H1 (cell line): ENCODE measurements at regions not wholly inside any gene's neighbourhood (a gene's known extent, or its start where the extent isn't known, plus 50 kb on each side); places are given as distances from the start of the nearest gene placed in this dataset.

Source experiments
- CTCF ChIA-PET: fragments of 300-600 bp; sonication (Branson Sonifier 250); formaldehyde crosslinking; loops from one replicate; lab custom pipeline; 2021; ENCODE audit not compliant: partially characterized antibody; lab: Charles Lee
- POLR2A ChIA-PET: fragments of 300-600 bp; sonication (Branson Sonifier 250); formaldehyde crosslinking; loops from one replicate; lab custom pipeline; 2021; ENCODE audit warnings: inconsistent platforms; ENCODE audit not compliant: partially characterized antibody; lab: Charles Lee
- DNase-seq, 2 experiments: peaks; one replicate each; pipeline versions ENCODE4 v3.0.0 to v3.0.0-alpha.2; 2010 to 2022; ENCODE audit warnings: low spot score in 2 of 2, low read depth in 1 of 2, mixed read lengths in 1 of 2
- FAIRE-seq: peaks from 2 replicates; lab custom pipeline; 2011; peaks lifted over from hg19 to GRCh38; lab: Jason Lieb, UNC
- H2AFZ ChIP-seq: 2 replicates; pipeline ENCODE4 v1.8.1; 2012; ENCODE audit warnings: low read length, inconsistent platforms
- H2AK5ac ChIP-seq: 2 replicates; pipeline ENCODE4 v1.6.1; 2013; ENCODE audit warnings: low read depth, low read length
- H2BK120ac ChIP-seq: replicated peaks from 2 replicates; pipeline ENCODE3; 2013; ENCODE audit warnings: low read depth, low read length, inconsistent platforms
- H2BK12ac ChIP-seq: 2 replicates; pipeline ENCODE4 v1.6.1; 2013; ENCODE audit warnings: low read depth, low read length
- H2BK15ac ChIP-seq: 2 replicates; pipeline ENCODE4 v1.6.1; 2013; ENCODE audit warnings: low read length
- H2BK20ac ChIP-seq: 2 replicates; pipeline ENCODE4 v1.6.1; 2013; ENCODE audit warnings: low read length
- H2BK5ac ChIP-seq: 2 replicates; pipeline ENCODE4 v1.6.1; 2013; ENCODE audit warnings: low read depth, low read length
- H3K14ac ChIP-seq: 2 replicates; pipeline ENCODE4 v1.6.1; 2013; ENCODE audit warnings: inconsistent platforms; ENCODE audit not compliant: insufficient read length
- H3K18ac ChIP-seq: 2 replicates; pipeline ENCODE4 v1.6.1; 2013; ENCODE audit warnings: low read length; ENCODE audit errors: extremely low read depth
- H3K23ac ChIP-seq: 2 replicates; pipeline ENCODE4 v1.6.1; 2013; ENCODE audit warnings: inconsistent platforms; ENCODE audit not compliant: insufficient read length
- H3K23me2 ChIP-seq: 2 replicates; pipeline ENCODE4 v1.6.1; 2013; ENCODE audit warnings: low read depth, low read length
- H3K27ac ChIP-seq: 2 replicates; pipeline ENCODE4 v1.6.1; 2011; ENCODE audit warnings: low read depth, low read length, inconsistent platforms
- H3K27me3 ChIP-seq, 4 experiments: replicated peaks in 1 of 4; 1 replicate in 1 of 4; 2 replicates in 3 of 4; pipeline versions ENCODE4 v1.6.1 to v1.8.1; 2011 to 2013; ENCODE audit warnings: low read length in 3 of 4, mild to moderate bottlenecking in 3 of 4, inconsistent platforms in 2 of 4, mixed read lengths in 2 of 4, moderate library complexity in 1 of 4; ENCODE audit not compliant: control insufficient read depth in 3 of 4, insufficient read depth in 3 of 4; ENCODE audit errors: extremely low read depth in 1 of 4
- H3K36me3 ChIP-seq, 4 experiments: 2 replicates each; pipeline versions ENCODE4 v1.6.1 to v1.8.1; 2011 to 2013; ENCODE audit warnings: mild to moderate bottlenecking in 4 of 4, low read length in 3 of 4, moderate library complexity in 2 of 4, control low read depth in 1 of 4, inconsistent platforms in 1 of 4; ENCODE audit not compliant: insufficient read depth in 4 of 4, control insufficient read depth in 2 of 4
- H3K4ac ChIP-seq: replicated peaks from 2 replicates; pipeline ENCODE3; 2013; ENCODE audit warnings: low read length, low read depth, mixed read lengths, inconsistent platforms; ENCODE audit not compliant: insufficient read length
- H3K4me1 ChIP-seq, 4 experiments: replicated peaks in 1 of 4; 1 replicate in 1 of 4; 2 replicates in 3 of 4; pipeline versions ENCODE4 v1.6.1 to v1.8.1; 2011 to 2013; ENCODE audit warnings: low read length in 3 of 4, inconsistent platforms in 2 of 4, mixed read lengths in 1 of 4; ENCODE audit not compliant: insufficient read depth in 4 of 4, control insufficient read depth in 3 of 4
- H3K4me2 ChIP-seq, 2 experiments: 2 replicates each; pipeline versions ENCODE4 v1.6.1 to v1.8.1; 2011 to 2013; ENCODE audit warnings: low read depth in 2 of 2, low read length in 2 of 2, control low read depth in 1 of 2, inconsistent platforms in 1 of 2, mild to moderate bottlenecking in 1 of 2; ENCODE audit not compliant: insufficient read depth in 1 of 2
- H3K4me3 ChIP-seq, 4 experiments: fragments of 200-600, 300-600 bp in 1 of 4; sonication (generic), shearing (Covaris generic), sonication (Bioruptor Twin) in 1 of 4; 2 replicates each; pipeline versions ENCODE4 v1.5.1 to v1.8.1; 2011 to 2016; ENCODE audit warnings: low read length in 4 of 4, low read depth in 3 of 4, control low read depth in 2 of 4, inconsistent platforms in 2 of 4, mild to moderate bottlenecking in 2 of 4, mixed read lengths in 1 of 4, moderate library complexity in 1 of 4; ENCODE audit not compliant: insufficient read depth in 2 of 4; ENCODE audit errors: extremely low read depth in 1 of 4
- H3K56ac ChIP-seq: replicated peaks from 2 replicates; pipeline ENCODE3; 2013; ENCODE audit warnings: low read depth, mild to moderate bottlenecking, mixed read lengths, low read length, inconsistent platforms; ENCODE audit not compliant: insufficient read length
- H3K79me1 ChIP-seq: 2 replicates; pipeline ENCODE4 v1.6.1; 2013; ENCODE audit warnings: low read depth, low read length, control low read depth
- H3K79me2 ChIP-seq, 2 experiments: 2 replicates each; pipeline versions ENCODE4 v1.6.1 to v1.8.1; 2012 to 2013; ENCODE audit warnings: low read length in 2 of 2, mild to moderate bottlenecking in 2 of 2, inconsistent platforms in 1 of 2; ENCODE audit not compliant: insufficient read depth in 2 of 2, control insufficient read depth in 1 of 2
- H3K9ac ChIP-seq, 4 experiments: replicated peaks in 1 of 4; 1 replicate in 1 of 4; 2 replicates in 3 of 4; pipeline versions ENCODE4 v1.6.1 to v1.8.1; 2011 to 2013; ENCODE audit warnings: low read depth in 3 of 4, low read length in 3 of 4, control low read depth in 2 of 4, mild to moderate bottlenecking in 2 of 4, moderate library complexity in 2 of 4, inconsistent platforms in 1 of 4; ENCODE audit errors: extremely low read depth in 1 of 4
- H3K9me3 ChIP-seq, 2 experiments: 2 replicates each; pipeline versions ENCODE4 v1.6.1 to v1.8.1; 2012 to 2013; ENCODE audit warnings: mild to moderate bottlenecking in 2 of 2, moderate library complexity in 2 of 2, control low read depth in 1 of 2, inconsistent platforms in 1 of 2, low read depth in 1 of 2, low read length in 1 of 2, mixed read lengths in 1 of 2; ENCODE audit not compliant: insufficient read depth in 2 of 2
- H4K20me1 ChIP-seq, 2 experiments: replicated peaks in 1 of 2; 2 replicates each; pipeline versions ENCODE3 to v1.8.1; 2011 to 2013; ENCODE audit warnings: inconsistent platforms in 2 of 2, low read length in 2 of 2, mild to moderate bottlenecking in 1 of 2; ENCODE audit not compliant: insufficient read depth in 2 of 2, control insufficient read depth in 1 of 2
- H4K5ac ChIP-seq: 2 replicates; pipeline ENCODE4 v1.6.1; 2013; ENCODE audit warnings: low read length, low read depth, mixed read lengths, inconsistent platforms; ENCODE audit not compliant: insufficient read length
- H4K8ac ChIP-seq: 2 replicates; pipeline ENCODE4 v1.8.0; 2013; ENCODE audit warnings: mild to moderate bottlenecking, moderate library complexity, low read length, inconsistent platforms; ENCODE audit not compliant: insufficient read depth; ENCODE audit errors: extremely low read depth
- H4K91ac ChIP-seq: replicated peaks from 2 replicates; pipeline ENCODE3; 2013; ENCODE audit warnings: low read length, mixed read lengths, inconsistent platforms; ENCODE audit not compliant: insufficient read length
- ASH2L ChIP-seq: fragments of 200-600, 300-600 bp; sonication (generic); IDR thresholded peaks from one replicate; pipeline ENCODE4 v1.7.1; 2017; ENCODE audit warnings: low read length
- CHD1 ChIP-seq: IDR thresholded peaks from 2 replicates; pipeline ENCODE4 v1.6.1; 2012; ENCODE audit warnings: low read depth, low read length, improper control_type of control experiment
- FOSL1 ChIP-seq: IDR thresholded peaks from 2 replicates; pipeline ENCODE4 v1.6.1; 2011; ENCODE audit warnings: mild to moderate bottlenecking, low read depth, low read length, moderate library complexity; ENCODE audit not compliant: insufficient read depth
- HDAC6 ChIP-seq: IDR thresholded peaks from one replicate; pipeline ENCODE4 v1.7.1; 2012; ENCODE audit warnings: low read depth, mild to moderate bottlenecking, inconsistent platforms, low read length, moderate library complexity
- NANOG ChIP-seq: IDR thresholded peaks from 2 replicates; pipeline ENCODE4 v1.6.1; 2011; ENCODE audit warnings: low read length, low read depth, mild to moderate bottlenecking, inconsistent platforms; ENCODE audit not compliant: insufficient read depth, poor library complexity, severe bottlenecking
- SP4 ChIP-seq: IDR thresholded peaks from 2 replicates; pipeline ENCODE4 v1.6.1; 2012; ENCODE audit warnings: low read length, inconsistent platforms
- WGBS, 2 experiments: shearing (Covaris generic) in 1 of 2; methylation state at CpG; one replicate each; pipeline versions ENCODE4 v1.1.6 to v1.1.7; 2013 to 2015; ENCODE audit warnings: low lambda C conversion rate in 2 of 2, mixed read lengths in 2 of 2, inconsistent platforms in 1 of 2, low coverage in 1 of 2, missing lambda C conversion rate in 1 of 2; ENCODE audit not compliant: insufficient replicate concordance in 2 of 2, insufficient coverage in 1 of 2, insufficient read length in 1 of 2; ENCODE audit errors: extremely low coverage in 1 of 2, missing lambda C conversion rate in 1 of 2; 5-methylcytosine and 5-hydroxymethylcytosine counted together

DNA sequence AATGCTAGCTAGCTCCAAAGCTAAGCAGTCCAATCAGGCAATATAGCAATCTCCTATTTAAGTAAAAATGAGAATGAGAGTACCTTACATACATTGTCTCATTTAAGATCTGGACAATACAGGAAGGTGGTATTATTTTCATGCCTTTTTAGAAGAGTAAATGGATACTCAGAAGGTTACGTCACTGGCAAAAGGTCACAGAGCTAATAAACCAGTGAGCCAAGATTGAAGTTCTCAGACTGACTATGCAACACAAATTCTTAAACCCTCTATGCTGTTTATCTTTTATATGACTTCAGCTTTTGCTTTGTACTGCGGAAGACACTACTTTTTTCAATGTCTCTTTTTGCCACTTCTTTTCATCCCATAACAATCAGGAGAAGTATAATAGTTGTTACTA is 135.2 kb upstream of the PRL start:
- Histone ChIP-seq H2BK5ac (no peak overlapping the region), H2BK15ac (no peak overlapping the region), H3K79me2 (no peaks in the 10 kb centered on the region), H4K20me1 (no peaks in the 10 kb centered on the region), H3K23me2 (no peaks in the 10 kb centered on the region), H4K8ac (no peak overlapping the region), H3K4me1 (no peaks in the 10 kb centered on the region), H3K4ac (no peak overlapping the region), H3K36me3 (no peaks in the 10 kb centered on the region), H3K23ac (no peak overlapping the region), H3K4me2 (no peak overlapping the region), H3K4me3 (no peak overlapping the region), H3K27me3 (no peaks in the 10 kb centered on the region), H3K79me1 (no peaks in the 10 kb centered on the region), H2AK5ac (no peak overlapping the region), H4K5ac (no peak overlapping the region), H2AFZ (no peak overlapping the region), H3K14ac (no peak overlapping the region), H2BK120ac (no peak overlapping the region), H2BK12ac (no peak overlapping the region), H3K9ac (no peak overlapping the region), H3K18ac (no peak overlapping the region), H3K56ac (no peak overlapping the region), H3K27ac (no peak overlapping the region), H2BK20ac (no peak overlapping the region), H4K91ac (no peak overlapping the region), H3K9me3 (no peaks in the 10 kb centered on the region)
- ChIA-PET CTCF (interaction anchor here (0.8 to 1.7 kb wide), 3 partner anchors 10 to 305 kb away, joined by 3 to 4 read pairs (median 3); no protein-coding TSS in a partner anchor), POLR2A (no interaction called here)
- WGBS, 2 experiments = 97% methylated on average over 2 of the region's 2 CpGs; no CpG with 5 or more reads in 1 of the 2 experiments
- FAIRE-seq (no peak), DNase-seq (no peak)
- TF ChIP-seq ASH2L (no peak), FOSL1 (no peak), HDAC6 (no peak), NANOG (no peak), CHD1 (no peak), SP4 (no peak)
